Activated CD4-positive, alpha-beta T cell treated with anti-CD3 and anti-CD28 coated beads for 36 hours (primary cell): ENCODE measurements at regions not wholly inside any gene's neighbourhood (a gene's known extent, or its start where the extent isn't known, plus 50 kb on each side); places are given as distances from the start of the nearest gene placed in this dataset.

Experiments used
- ATAC-seq: fragments of 200-7000 bp; cut with Tn5 transposase; one replicate; pipeline ENCODE4 v1.10.0; 2021; ENCODE audit warnings: mild to moderate bottlenecking, moderate library complexity
- CTCF ChIA-PET: fragments of 350-600 bp; sonication (Branson Sonifier 250); formaldehyde crosslinking; loops from one replicate; lab custom pipeline; 2021; ENCODE audit warnings: antibody characterized with exemption; lab: Charles Lee
- POLR2A ChIA-PET: fragments of 350-600 bp; sonication (Branson Sonifier 250); formaldehyde crosslinking; loops from one replicate; lab custom pipeline; 2021; ENCODE audit warnings: antibody characterized with exemption, inconsistent platforms; lab: Charles Lee
- DNase-seq: peaks from one replicate; pipeline ENCODE4 v3.0.0-alpha.2; 2020
- H3K27ac Mint-ChIP-seq: one replicate; pipeline ENCODE4 v1.8.0; 2021; ENCODE audit warnings: mixed read lengths
- H3K27me3 Mint-ChIP-seq: one replicate; pipeline ENCODE4 v1.8.0; 2021; ENCODE audit warnings: mixed read lengths
- H3K36me3 Mint-ChIP-seq: one replicate; pipeline ENCODE4 v1.8.0; 2021; ENCODE audit warnings: low read depth, mixed read lengths
- H3K4me1 Mint-ChIP-seq: one replicate; pipeline ENCODE4 v1.8.0; 2021; ENCODE audit warnings: mixed read lengths
- H3K4me3 Mint-ChIP-seq: one replicate; pipeline ENCODE4 v1.8.0; 2021; ENCODE audit warnings: mild to moderate bottlenecking, moderate library complexity, mixed read lengths
- H3K9me3 Mint-ChIP-seq: one replicate; pipeline ENCODE4 v1.8.0; 2021; ENCODE audit warnings: low read depth, mixed read lengths
- intact Hi-C, 2 experiments: fragments of 100-400 bp; cut with DNase I in 1 of 2; cut with micrococcal nuclease in 1 of 2; formaldehyde crosslinking; loops; one replicate each; pipeline versions ENCODE4 v1.14.2 to v1.15.1; 2022 to 2024; cut with DNase I, micrococcal nuclease

GRCh38 chr3:89983449-89983848, 876.0 kb downstream of the EPHA3 start:
- peaks cover 19% of the 10 kb centered on the region for H3K9me3 Mint-ChIP-seq
- ChIA-PET CTCF (no interaction called here), POLR2A (no interaction called here)
- H3K27ac Mint-ChIP-seq: no peak overlapping the region
- no peaks in the 10 kb centered on the region for H3K4me1 Mint-ChIP-seq
- H3K36me3 Mint-ChIP-seq: no peaks in the 10 kb centered on the region
- intact Hi-C loops: no loop called here
- no peak for DNase-seq
- no peaks in the 10 kb centered on the region for H3K27me3 Mint-ChIP-seq
- no peak for ATAC-seq
- H3K4me3 Mint-ChIP-seq: no peak overlapping the region

DNA sequence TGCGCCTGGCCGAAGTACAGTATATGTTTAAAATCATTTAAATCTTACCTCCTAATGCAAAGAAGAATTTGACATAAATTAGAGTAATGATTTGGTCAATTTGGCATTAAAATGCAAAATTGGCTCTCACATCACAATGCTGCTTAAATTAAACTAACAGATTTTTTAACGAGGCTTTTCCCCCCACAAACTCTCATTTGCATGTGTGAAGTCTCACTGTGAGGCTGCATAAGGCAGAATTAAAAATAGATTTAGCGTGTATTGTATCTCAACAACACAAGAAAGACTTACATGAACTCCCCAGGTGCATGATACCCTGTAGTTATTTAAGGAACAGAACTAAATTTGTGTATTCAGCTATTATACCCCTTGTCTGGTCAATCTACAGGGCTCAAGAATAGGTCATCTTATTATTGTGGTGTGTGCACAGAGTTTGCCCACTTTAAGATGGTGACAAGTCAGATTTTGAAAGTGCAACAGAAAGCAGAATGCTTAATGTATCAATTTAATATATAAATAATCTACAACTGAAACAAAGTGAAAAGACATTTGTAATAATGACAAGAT, 897.9 kb downstream of the EPHA3 start:
- CTCF ChIA-PET: no interaction called here
- H3K9me3 Mint-ChIP-seq: peaks cover 12% of the 10 kb centered on the region
- POLR2A ChIA-PET: no interaction called here
- H3K36me3 Mint-ChIP-seq: no peaks in the 10 kb centered on the region
- no peak overlapping the region for H3K4me3 Mint-ChIP-seq
- intact Hi-C loops: no loop called here
- no peak overlapping the region for H3K27ac Mint-ChIP-seq
- ATAC-seq (no peak), DNase-seq (no peak)
- H3K27me3 Mint-ChIP-seq: no peaks in the 10 kb centered on the region
- H3K4me1 Mint-ChIP-seq: no peaks in the 10 kb centered on the region

DNA sequence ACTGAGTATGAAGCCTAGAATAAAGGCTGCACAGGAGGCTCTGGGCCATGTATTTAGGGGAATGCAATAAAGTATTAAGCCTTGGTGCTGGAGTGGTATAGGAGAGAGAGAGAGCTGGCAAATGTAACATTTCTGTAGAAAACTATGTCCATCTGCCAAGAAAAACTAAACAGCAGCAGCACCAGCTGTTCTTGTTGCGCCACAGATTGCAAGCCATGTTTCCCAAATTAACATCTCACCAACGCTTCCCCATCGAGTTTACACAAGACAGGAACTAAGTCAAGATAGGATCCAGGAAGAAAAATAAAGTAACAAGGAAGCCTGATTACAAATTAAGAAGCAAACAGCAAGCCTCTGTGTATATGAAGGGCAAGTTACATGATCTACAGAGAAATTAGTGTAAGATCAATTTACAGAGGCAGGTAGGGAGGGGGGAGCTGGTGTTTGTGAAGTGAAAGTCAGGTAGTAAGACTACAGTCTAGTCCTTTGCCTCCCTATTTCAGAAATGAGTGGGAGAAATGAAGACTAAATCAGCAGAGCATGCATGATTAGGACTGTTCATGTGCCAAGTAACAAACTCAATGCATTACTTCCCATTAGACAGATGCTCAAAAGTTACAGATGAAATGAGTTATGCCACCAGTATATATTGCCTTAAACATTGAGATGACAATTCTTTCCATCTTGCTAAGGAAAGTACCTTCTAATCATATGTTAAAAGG, 900.5 kb downstream of the EPHA3 start:
- Mint-ChIP-seq H3K9me3 (peaks cover 12% of the 10 kb centered on the region), H3K4me1 (no peaks in the 10 kb centered on the region), H3K27ac (no peak overlapping the region), H3K4me3 (no peak overlapping the region), H3K36me3 (no peaks in the 10 kb centered on the region), H3K27me3 (no peaks in the 10 kb centered on the region)
- ChIA-PET CTCF (no interaction called here), POLR2A (no interaction called here)
- no peak for ATAC-seq
- intact Hi-C loops: no loop called here
- DNase-seq: no peak

GRCh38 chr3:90010341-90010740, 902.9 kb downstream of the EPHA3 start:
- no peak overlapping the region for H3K27ac Mint-ChIP-seq
- peaks cover 11% of the 10 kb centered on the region for H3K9me3 Mint-ChIP-seq
- no peaks in the 10 kb centered on the region for H3K36me3 Mint-ChIP-seq
- POLR2A ChIA-PET: no interaction called here
- no peaks in the 10 kb centered on the region for H3K4me1 Mint-ChIP-seq
- no peaks in the 10 kb centered on the region for H3K27me3 Mint-ChIP-seq
- DNase-seq (no peak), ATAC-seq (no peak)
- H3K4me3 Mint-ChIP-seq: no peak overlapping the region
- CTCF ChIA-PET: no interaction called here
- intact Hi-C loops: no loop called here

DNA sequence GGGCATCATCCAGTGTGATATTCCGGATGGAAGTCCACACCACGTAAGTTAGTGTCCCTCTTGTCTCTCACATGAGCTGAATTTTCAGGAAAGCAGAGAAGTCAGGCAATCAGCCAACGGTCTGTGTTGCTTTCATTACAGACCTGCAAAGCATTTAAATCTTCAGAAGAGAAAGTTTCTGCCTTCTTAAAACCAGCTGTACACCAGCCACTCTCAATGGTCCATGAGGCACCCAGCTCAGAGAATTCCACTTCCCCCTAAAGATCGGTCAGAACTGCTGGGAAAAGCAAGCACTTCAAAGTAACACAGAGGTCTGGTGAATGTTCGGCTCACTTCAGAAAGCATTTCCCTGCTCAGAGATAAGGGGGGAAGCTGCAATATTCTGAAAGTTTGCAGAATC, 903.7 kb downstream of the EPHA3 start:
- no peak overlapping the region for H3K4me3 Mint-ChIP-seq
- H3K4me1 Mint-ChIP-seq: no peaks in the 10 kb centered on the region
- intact Hi-C loops: no loop called here
- POLR2A ChIA-PET: no interaction called here
- no peak overlapping the region for H3K27ac Mint-ChIP-seq
- ATAC-seq (no peak), DNase-seq (no peak)
- H3K27me3 Mint-ChIP-seq: no peaks in the 10 kb centered on the region
- peaks cover 9% of the 10 kb centered on the region for H3K9me3 Mint-ChIP-seq
- CTCF ChIA-PET: no interaction called here
- no peaks in the 10 kb centered on the region for H3K36me3 Mint-ChIP-seq

DNA sequence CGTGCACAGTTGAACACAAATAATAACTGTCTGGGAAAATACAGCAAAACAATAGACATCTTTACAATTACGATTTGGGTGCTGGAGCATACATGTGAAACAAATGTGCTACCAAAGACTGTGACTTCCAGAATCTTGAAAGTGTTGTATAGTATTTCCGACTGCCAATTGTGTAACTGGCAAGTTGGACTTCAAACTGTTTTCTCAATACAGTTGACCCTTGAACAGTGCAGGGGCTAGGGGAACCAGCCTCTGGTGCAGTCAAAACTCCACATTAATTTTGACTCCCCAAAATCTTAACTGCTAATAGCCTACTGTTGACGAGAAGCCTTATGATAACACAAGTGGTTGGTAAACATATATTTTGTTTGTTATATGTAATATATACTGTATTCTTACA, 904.2 kb downstream of the EPHA3 start:
- intact Hi-C loops: no loop called here
- no peaks in the 10 kb centered on the region for H3K4me1 Mint-ChIP-seq
- H3K27me3 Mint-ChIP-seq: no peaks in the 10 kb centered on the region
- ATAC-seq (no peak), DNase-seq (no peak)
- no peak overlapping the region for H3K4me3 Mint-ChIP-seq
- no peak overlapping the region for H3K27ac Mint-ChIP-seq
- ChIA-PET POLR2A (no interaction called here), CTCF (interaction anchor here (0.7 kb wide), 1 partner anchor 12 kb away, joined by 3 read pairs; no protein-coding TSS in a partner anchor)
- no peaks in the 10 kb centered on the region for H3K36me3 Mint-ChIP-seq
- peaks cover 9% of the 10 kb centered on the region for H3K9me3 Mint-ChIP-seq

DNA sequence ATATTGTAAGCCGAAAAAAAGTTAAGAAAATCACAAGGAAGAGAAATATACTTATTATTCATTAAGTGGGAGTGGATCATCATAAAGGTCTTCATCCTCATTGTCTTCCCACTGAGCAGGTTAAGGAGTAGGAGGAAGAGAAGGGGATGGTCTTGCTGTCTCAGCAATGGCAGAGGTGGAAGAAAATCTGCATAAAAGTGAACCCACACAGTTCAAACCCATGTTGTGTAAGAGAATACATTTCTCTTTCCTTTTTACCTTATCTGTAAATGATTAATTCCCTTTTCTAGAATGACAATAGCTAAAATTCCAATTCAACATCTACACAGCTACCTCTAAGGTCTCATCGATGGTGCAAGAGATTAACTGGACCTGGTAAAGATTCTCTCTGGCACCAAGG, 904.6 kb downstream of the EPHA3 start:
- CTCF ChIA-PET: interaction anchor here (0.7 kb wide), 1 partner anchor 13 kb away, joined by 3 read pairs; no protein-coding TSS in a partner anchor

DNA sequence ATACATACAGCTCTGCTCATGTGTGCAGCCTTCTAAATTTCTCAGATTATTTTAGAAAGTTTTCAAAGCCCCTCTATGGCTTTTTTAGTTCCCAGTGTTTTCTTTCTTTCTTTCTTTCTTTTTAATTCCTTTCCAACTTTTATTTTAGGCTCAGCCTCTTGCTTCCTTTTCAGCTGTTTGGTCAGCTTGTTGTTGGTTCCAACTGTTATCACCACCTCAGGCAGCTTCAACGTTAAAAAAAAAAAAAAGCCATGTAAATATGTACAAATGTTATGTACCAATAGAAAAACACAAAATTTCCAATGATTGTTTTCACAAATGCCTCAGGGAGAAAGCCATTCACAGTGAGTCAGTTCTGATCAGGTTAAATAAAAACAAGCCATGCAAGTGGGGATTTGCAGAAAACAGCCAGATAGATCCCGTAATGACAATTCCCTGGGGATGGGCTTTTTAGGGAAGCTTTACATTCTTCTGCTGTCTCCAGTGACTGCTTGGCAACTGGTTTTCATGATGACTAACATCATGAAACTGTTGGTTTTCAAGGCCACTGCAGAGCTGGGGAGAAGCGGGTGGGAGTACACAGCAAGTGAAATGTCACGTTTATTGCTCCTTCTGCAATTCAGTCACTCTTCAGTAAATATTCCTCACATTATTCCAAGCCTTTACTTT, 908.4 kb downstream of the EPHA3 start:
- no peaks in the 10 kb centered on the region for H3K27me3 Mint-ChIP-seq
- no peaks in the 10 kb centered on the region for H3K4me1 Mint-ChIP-seq
- peaks cover 3% of the 10 kb centered on the region for H3K9me3 Mint-ChIP-seq
- intact Hi-C loops: no loop called here
- DNase-seq: no peak
- H3K4me3 Mint-ChIP-seq: no peak overlapping the region
- CTCF ChIA-PET: no interaction called here
- POLR2A ChIA-PET: no interaction called here
- no peaks in the 10 kb centered on the region for H3K36me3 Mint-ChIP-seq
- H3K27ac Mint-ChIP-seq: no peak overlapping the region
- ATAC-seq: no peak

More for the DNA sequence above, 904.6 kb downstream of the EPHA3 start:
- ATAC-seq: no peak
- intact Hi-C loops: no loop called here
- no peaks in the 10 kb centered on the region for H3K4me1 Mint-ChIP-seq
- POLR2A ChIA-PET: no interaction called here
- no peak for DNase-seq
- H3K4me3 Mint-ChIP-seq: no peak overlapping the region
- H3K27me3 Mint-ChIP-seq: no peaks in the 10 kb centered on the region
- no peaks in the 10 kb centered on the region for H3K36me3 Mint-ChIP-seq
- H3K27ac Mint-ChIP-seq: no peak overlapping the region
- H3K9me3 Mint-ChIP-seq: peaks cover 9% of the 10 kb centered on the region

GRCh38 chr3:90016555-90016954, 909.1 kb downstream of the EPHA3 start:
- Mint-ChIP-seq H3K4me1 (no peaks in the 10 kb centered on the region), H3K27me3 (no peaks in the 10 kb centered on the region), H3K9me3 (peaks cover 3% of the 10 kb centered on the region), H3K36me3 (no peaks in the 10 kb centered on the region), H3K27ac (no peak overlapping the region), H3K4me3 (no peak overlapping the region)
- CTCF ChIA-PET: no interaction called here
- intact Hi-C loops: no loop called here
- POLR2A ChIA-PET: no interaction called here
- ATAC-seq (no peak), DNase-seq (no peak)

DNA sequence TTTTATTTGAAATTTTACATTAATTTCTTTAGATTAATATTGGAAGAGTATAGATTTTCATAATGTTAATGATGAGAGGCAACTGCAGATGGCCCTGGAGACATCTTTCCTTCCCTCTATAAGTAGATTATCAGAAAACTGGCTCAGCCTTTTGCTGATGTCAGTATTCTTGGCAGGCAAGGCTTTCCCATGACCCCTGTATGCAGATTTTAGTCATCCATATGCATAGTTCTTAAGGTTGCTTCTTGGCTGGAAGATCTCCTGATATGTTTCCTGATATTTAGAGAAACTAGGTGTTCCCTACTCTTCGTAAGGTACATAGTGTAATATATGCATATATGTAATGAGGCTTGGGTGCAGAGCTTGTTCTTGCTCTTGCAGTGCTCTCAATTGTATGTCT, 911.4 kb downstream of the EPHA3 start:
- ChIA-PET CTCF (interaction anchor here (0.6 kb wide), 1 partner anchor 20 kb away, joined by 3 read pairs; no protein-coding TSS in a partner anchor), POLR2A (no interaction called here)
- ATAC-seq: no peak
- Mint-ChIP-seq H3K4me1 (no peaks in the 10 kb centered on the region), H3K36me3 (no peaks in the 10 kb centered on the region), H3K9me3 (no peaks in the 10 kb centered on the region), H3K4me3 (no peak overlapping the region), H3K27me3 (no peaks in the 10 kb centered on the region), H3K27ac (no peak overlapping the region)
- DNase-seq: no peak
- intact Hi-C loops: no loop called here

DNA sequence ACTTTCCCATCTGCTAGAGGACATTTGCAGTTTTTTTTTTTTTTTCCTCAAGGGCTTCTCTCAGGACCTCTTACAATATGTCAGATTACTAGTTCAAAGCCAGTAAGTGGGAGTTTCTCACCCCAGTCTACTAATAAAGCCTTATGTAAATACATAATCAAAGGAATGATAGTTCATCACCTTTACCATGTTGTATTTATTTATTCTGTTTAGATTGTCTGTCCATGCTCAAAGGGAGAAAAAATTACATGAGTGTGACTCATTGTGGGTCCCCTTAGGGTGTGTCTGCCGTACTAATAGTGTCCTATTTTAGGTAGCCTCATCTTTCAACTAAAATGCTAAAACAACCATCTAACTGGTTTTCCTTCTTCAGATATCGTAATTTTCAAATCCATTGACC, 917.6 kb downstream of the EPHA3 start:
- ChIA-PET POLR2A (no interaction called here), CTCF (no interaction called here)

DNA sequence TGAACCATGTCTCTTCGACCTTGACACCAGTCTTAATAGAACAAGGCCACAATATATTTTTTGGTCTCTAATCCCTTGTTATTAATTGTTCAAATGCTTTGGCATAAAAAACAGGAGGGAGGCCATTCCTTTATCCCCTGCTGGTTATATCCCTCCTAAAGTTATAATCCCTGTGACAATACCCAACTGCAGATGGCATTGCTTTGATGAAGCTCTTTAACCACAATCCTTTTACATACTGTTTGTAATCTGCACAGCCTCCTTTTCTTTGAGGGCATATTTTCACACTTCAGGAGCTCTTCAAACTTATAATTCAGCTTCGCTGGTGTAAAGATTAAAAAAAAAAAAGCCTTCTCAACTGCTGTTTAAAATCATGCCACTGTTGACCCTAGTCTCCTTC, 919.0 kb downstream of the EPHA3 start:
- Mint-ChIP-seq H3K4me1 (no peaks in the 10 kb centered on the region), H3K36me3 (no peaks in the 10 kb centered on the region), H3K9me3 (peaks cover 6% of the 10 kb centered on the region), H3K27me3 (no peaks in the 10 kb centered on the region), H3K27ac (no peak overlapping the region), H3K4me3 (no peak overlapping the region)
- ATAC-seq (no peak), DNase-seq (no peak)
- CTCF ChIA-PET: no interaction called here
- intact Hi-C loops: no loop called here
- POLR2A ChIA-PET: no interaction called here

More for the DNA sequence above, 917.6 kb downstream of the EPHA3 start:
- DNase-seq (no peak), ATAC-seq (no peak)
- intact Hi-C loops: no loop called here
- Mint-ChIP-seq H3K27me3 (no peaks in the 10 kb centered on the region), H3K4me3 (no peak overlapping the region), H3K4me1 (no peaks in the 10 kb centered on the region), H3K36me3 (no peaks in the 10 kb centered on the region), H3K27ac (no peak overlapping the region), H3K9me3 (peaks cover 6% of the 10 kb centered on the region)
